Astrocyte (in vitro differentiated cells and primary cell): ENCODE measurements at regions not wholly inside any gene's neighbourhood (a gene's known extent, or its start where the extent isn't known, plus 50 kb on each side); places are given as distances from the start of the nearest gene placed in this dataset.
"Not testable (repeated sequence)": the region's sequence is repeated elsewhere in the genome, so short reads cannot be mapped to it uniquely, and the experiment has no call there.

ENCODE experiments used
- DNase-seq: peaks from one replicate; pipeline ENCODE4 v3.0.0-alpha.2; 2010; ENCODE audit warnings: low read depth
- FAIRE-seq: peaks from 2 replicates; lab custom pipeline; 2011; peaks lifted over from hg19 to GRCh38; lab: Jason Lieb, UNC
- H2AFZ ChIP-seq: 2 replicates; pipeline ENCODE4 v1.6.0; 2012; ENCODE audit warnings: low read depth, low read length, inconsistent platforms
- H3K27ac ChIP-seq: 2 replicates; pipeline ENCODE4 v1.5.1; 2011; ENCODE audit warnings: low read depth, low read length, inconsistent platforms
- H3K27me3 ChIP-seq: 2 replicates; pipeline ENCODE4 v1.6.0; 2011; ENCODE audit warnings: low read length, inconsistent platforms; ENCODE audit not compliant: insufficient read depth
- H3K36me3 ChIP-seq: 2 replicates; pipeline ENCODE4 v1.5.1; 2011; ENCODE audit warnings: low read length, inconsistent platforms; ENCODE audit not compliant: insufficient read depth
- H3K4me1 ChIP-seq: 2 replicates; pipeline ENCODE4 v1.5.1; 2011; ENCODE audit warnings: low read length, inconsistent platforms; ENCODE audit not compliant: insufficient read depth
- H3K4me2 ChIP-seq: 2 replicates; pipeline ENCODE4 v1.6.0; 2012; ENCODE audit warnings: low read length, inconsistent platforms
- H3K4me3 ChIP-seq: 2 replicates; pipeline ENCODE4 v1.5.1; 2011; ENCODE audit warnings: low read depth, mild to moderate bottlenecking, low read length, inconsistent platforms; ENCODE audit not compliant: insufficient read depth
- H3K79me2 ChIP-seq: 2 replicates; pipeline ENCODE4 v1.6.0; 2012; ENCODE audit warnings: mild to moderate bottlenecking, low read length, inconsistent platforms; ENCODE audit not compliant: insufficient read depth
- H3K9ac ChIP-seq: 2 replicates; pipeline ENCODE4 v1.6.0; 2012; ENCODE audit warnings: mild to moderate bottlenecking, low read length, inconsistent platforms
- H3K9me3 ChIP-seq: 2 replicates; pipeline ENCODE4 v1.5.1; 2012; ENCODE audit warnings: low read depth, mild to moderate bottlenecking, low read length, inconsistent platforms; ENCODE audit not compliant: insufficient read depth
- H4K20me1 ChIP-seq: 2 replicates; pipeline ENCODE4 v1.6.0; 2012; ENCODE audit warnings: low read length, inconsistent platforms; ENCODE audit not compliant: insufficient read depth
- H3K27ac Mint-ChIP-seq: one replicate; pipeline ENCODE4 v1.8.0; 2021; ENCODE audit warnings: mild to moderate bottlenecking, mixed read lengths; ENCODE audit not compliant: unreplicated experiment
- H3K27me3 Mint-ChIP-seq: one replicate; pipeline ENCODE4 v1.8.0; 2021; ENCODE audit warnings: low read depth, mixed read lengths; ENCODE audit not compliant: unreplicated experiment
- H3K36me3 Mint-ChIP-seq: one replicate; pipeline ENCODE4 v1.8.0; 2021; ENCODE audit warnings: low read depth, mixed read lengths; ENCODE audit not compliant: unreplicated experiment
- H3K4me1 Mint-ChIP-seq: one replicate; pipeline ENCODE4 v1.8.0; 2021; ENCODE audit warnings: low read depth, mixed read lengths; ENCODE audit not compliant: unreplicated experiment
- H3K4me3 Mint-ChIP-seq: one replicate; pipeline ENCODE4 v1.8.0; 2021; ENCODE audit warnings: mild to moderate bottlenecking, moderate library complexity, mixed read lengths; ENCODE audit not compliant: unreplicated experiment
- H3K9me3 Mint-ChIP-seq: one replicate; pipeline ENCODE4 v1.8.0; 2021; ENCODE audit warnings: mild to moderate bottlenecking, mixed read lengths; ENCODE audit not compliant: unreplicated experiment
- CTCF ChIP-seq: IDR thresholded peaks from 2 replicates; pipeline ENCODE4 v1.5.1; 2011; ENCODE audit warnings: low read depth, mild to moderate bottlenecking, inconsistent platforms, low read length, moderate library complexity; ENCODE audit not compliant: insufficient read depth
- EZH2 ChIP-seq: IDR thresholded peaks from 2 replicates; pipeline ENCODE4 v1.6.1; 2012; ENCODE audit warnings: mild to moderate bottlenecking, low read length, inconsistent platforms; ENCODE audit not compliant: insufficient read depth

- Histone ChIP-seq H4K20me1 (no peaks in the 10 kb centered on the region), H3K27me3 (no peaks in the 10 kb centered on the region), H3K4me2 (no peak overlapping the region), H3K4me1 (no peaks in the 10 kb centered on the region), H3K9ac (no peak overlapping the region), H3K4me3 (no peak overlapping the region), H3K36me3 (no peaks in the 10 kb centered on the region), H3K27ac (no peak overlapping the region), H3K79me2 (no peaks in the 10 kb centered on the region), H3K9me3 (no peaks in the 10 kb centered on the region), H2AFZ (no peak overlapping the region)
- no peak overlapping the region for H3K27ac Mint-ChIP-seq
- H3K27me3 Mint-ChIP-seq = no peaks in the 10 kb centered on the region
- no peaks in the 10 kb centered on the region for H3K4me1 Mint-ChIP-seq
- H3K36me3 Mint-ChIP-seq = no peaks in the 10 kb centered on the region
- no peak overlapping the region for H3K4me3 Mint-ChIP-seq
- DNase-seq (peak; percentile 39), FAIRE-seq (no peak)
- TF ChIP-seq EZH2 (no peak), CTCF (no peak)
- peaks cover 2% of the 10 kb centered on the region for H3K9me3 Mint-ChIP-seq
Observed at GRCh38 chrX:121755541-121755940, 708.1 kb downstream of the GLUD2 start.

GRCh38 chrX:121761845-121762244, 714.4 kb downstream of the GLUD2 start:
- peak; percentile 78 for FAIRE-seq
- Mint-ChIP-seq H3K27ac (no peak overlapping the region), H3K4me3 (no peak overlapping the region), H3K9me3 (no peaks in the 10 kb centered on the region), H3K27me3 (no peaks in the 10 kb centered on the region), H3K36me3 (no peaks in the 10 kb centered on the region), H3K4me1 (no peaks in the 10 kb centered on the region)
- Histone ChIP-seq H3K4me1 (no peaks in the 10 kb centered on the region), H3K9me3 (no peaks in the 10 kb centered on the region), H3K27ac (no peak overlapping the region), H3K36me3 (no peaks in the 10 kb centered on the region), H3K27me3 (no peaks in the 10 kb centered on the region), H2AFZ (no peak overlapping the region), H3K4me2 (no peak overlapping the region), H4K20me1 (no peaks in the 10 kb centered on the region), H3K9ac (no peak overlapping the region), H3K4me3 (no peak overlapping the region), H3K79me2 (no peaks in the 10 kb centered on the region)
- no peak for DNase-seq
- no peak for TF ChIP-seq EZH2
- TF ChIP-seq CTCF = no peak

GRCh38 chrX:121763671-121764070, 716.3 kb downstream of the GLUD2 start:
- H3K27ac ChIP-seq = no peak overlapping the region
- no peaks in the 10 kb centered on the region for H4K20me1 ChIP-seq
- no peak for TF ChIP-seq EZH2
- TF ChIP-seq CTCF = no peak
- H2AFZ ChIP-seq = no peak overlapping the region
- Mint-ChIP-seq H3K27ac (no peak overlapping the region), H3K27me3 (no peaks in the 10 kb centered on the region), H3K9me3 (no peaks in the 10 kb centered on the region), H3K4me3 (no peak overlapping the region), H3K36me3 (no peaks in the 10 kb centered on the region), H3K4me1 (no peaks in the 10 kb centered on the region)
- H3K79me2 ChIP-seq = no peaks in the 10 kb centered on the region
- DNase-seq = no peak
- H3K36me3 ChIP-seq = no peaks in the 10 kb centered on the region
- H3K4me2 ChIP-seq = no peak overlapping the region
- H3K4me3 ChIP-seq = no peak overlapping the region
- H3K9ac ChIP-seq = no peak overlapping the region
- no peak for FAIRE-seq
- no peaks in the 10 kb centered on the region for H3K4me1 ChIP-seq
- no peaks in the 10 kb centered on the region for H3K9me3 ChIP-seq
- H3K27me3 ChIP-seq = no peaks in the 10 kb centered on the region

- H4K20me1 ChIP-seq, H3K27ac Mint-ChIP-seq, H3K4me1 Mint-ChIP-seq, H3K79me2 ChIP-seq, H3K27ac ChIP-seq, FAIRE-seq, H3K9me3 Mint-ChIP-seq, H3K27me3 Mint-ChIP-seq, H3K4me1 ChIP-seq, H3K4me3 ChIP-seq, H3K4me2 ChIP-seq, H3K27me3 ChIP-seq, H2AFZ ChIP-seq, H3K9ac ChIP-seq, DNase-seq, H3K9me3 ChIP-seq, H3K4me3 Mint-ChIP-seq, H3K36me3 ChIP-seq, H3K36me3 Mint-ChIP-seq: not testable (repeated sequence)
Observed at GRCh38 chrX:121768210-121768609, 720.8 kb downstream of the GLUD2 start.
